ENCODE measurements at regions not wholly inside any gene's neighbourhood (a gene's known extent, or its start where the extent isn't known, plus 50 kb on each side); places are given as distances from the start of the nearest gene placed in this dataset.

DNA sequence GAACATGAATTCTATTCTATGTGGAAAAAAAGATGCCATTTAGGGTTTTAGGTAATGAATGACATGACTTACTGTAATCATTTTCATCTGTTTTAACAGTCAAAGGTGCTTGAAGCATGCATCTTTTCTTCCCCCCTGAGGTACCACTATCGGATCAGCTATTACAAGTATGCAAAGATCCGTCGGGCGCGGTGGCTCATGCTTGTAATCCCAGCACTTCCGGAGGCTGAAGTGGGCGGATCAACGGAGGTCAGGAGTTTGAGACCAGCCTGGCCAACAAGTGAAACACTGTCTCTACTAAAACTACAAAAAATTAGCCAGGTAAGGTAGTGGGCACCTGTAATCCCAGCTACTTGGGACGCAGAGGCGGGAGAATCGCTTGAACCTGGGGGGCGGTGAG is 241.3 kb downstream of the ARAP2 start:
- Mint-ChIP-seq H3K9me3 (peaks cover 0 to 6% (median 0%) of the 10 kb centered on the region in 3 donors), H3K27me3 (no peaks in the 10 kb centered on the region), H3K4me1 (no peaks in the 10 kb centered on the region), H3K4me3 (no peak overlapping the region), H3K36me3 (peaks cover 26% of the 10 kb centered on the region), H3K27ac (no peak overlapping the region)
- H3K36me3 ChIP-seq (ENCODE audit: control insufficient read depth in 2 of 2, extremely low read depth in 1 of 2, insufficient read depth in 1 of 2, low read length in 1 of 2), result no peaks in the 10 kb centered on the region
- H3K4me1 ChIP-seq (ENCODE audit: control insufficient read depth in 1 of 2, extremely low read depth in 1 of 2, insufficient read depth in 2 of 2, low read length in 2 of 2), result no peaks in the 10 kb centered on the region
- H3K27me3 ChIP-seq (replicated peaks in 1 of 2; ENCODE audit: control insufficient read depth in 2 of 2, extremely low read depth in 1 of 2, insufficient read depth in 2 of 2, low read length in 1 of 2), result no peaks in the 10 kb centered on the region
- H3K4me3 ChIP-seq (ENCODE audit: control insufficient read depth in 1 of 2, extremely low read depth in 1 of 2, low read length in 1 of 2), result no peak overlapping the region
- CTCF ChIA-PET, result no interaction called here
- WGBS (ENCODE audit: insufficient coverage), result 100% methylated on average over 9 of the region's 12 CpGs
- H3K9me3 ChIP-seq, result no peaks in the 10 kb centered on the region
- DNase-seq (no peak), ATAC-seq (replicated peaks in 1 of 4) (no peak)
- H3K27ac ChIP-seq (ENCODE audit: low read length), result no peak overlapping the region
- POLR2A ChIA-PET, result no interaction called here

DNA sequence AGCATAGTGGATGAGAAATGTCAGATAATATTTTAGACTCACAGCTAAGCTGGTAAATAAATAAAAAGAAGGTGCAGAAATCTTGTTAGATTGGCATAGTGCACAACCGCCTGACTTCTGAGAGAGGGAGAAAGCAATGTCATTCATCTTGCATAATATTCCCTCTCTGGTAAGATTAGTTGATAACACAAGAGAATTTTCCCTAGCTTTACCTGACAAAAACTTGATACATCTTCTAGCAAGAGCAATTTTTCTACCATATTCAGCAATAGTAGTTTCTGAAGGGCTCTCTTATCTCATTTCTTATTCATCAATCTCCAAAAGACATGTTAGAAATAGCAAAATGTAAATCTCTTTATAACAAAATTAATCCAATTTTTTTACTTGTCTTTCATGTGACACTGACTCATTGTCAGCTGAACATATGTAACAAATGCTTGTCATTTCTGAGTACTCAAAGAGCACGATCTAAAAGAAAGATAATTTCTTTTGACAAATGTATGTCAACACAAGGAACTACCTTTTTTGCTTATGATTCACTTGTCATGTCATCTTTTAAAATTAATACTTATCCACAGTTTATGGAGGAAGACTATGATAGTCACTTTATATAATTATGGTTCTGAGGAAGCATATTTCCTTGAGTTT is 240.0 kb downstream of the ARAP2 start:
- no peak overlapping the region for H3K27ac ChIP-seq (ENCODE audit: low read length)
- H3K4me3 Mint-ChIP-seq, result no peak overlapping the region
- POLR2A ChIA-PET, result no interaction called here
- peaks cover 29% of the 10 kb centered on the region for H3K36me3 Mint-ChIP-seq
- no peaks in the 10 kb centered on the region for H3K27me3 Mint-ChIP-seq
- H3K27ac Mint-ChIP-seq, result no peak overlapping the region
- H3K36me3 ChIP-seq (ENCODE audit: control insufficient read depth in 2 of 2, extremely low read depth in 1 of 2, insufficient read depth in 1 of 2, low read length in 1 of 2), result no peaks in the 10 kb centered on the region
- no CpG with 5 or more reads among the region's 2 CpGs for WGBS (ENCODE audit: insufficient coverage)
- H3K9me3 ChIP-seq, result no peaks in the 10 kb centered on the region
- H3K4me3 ChIP-seq (ENCODE audit: control insufficient read depth in 1 of 2, extremely low read depth in 1 of 2, low read length in 1 of 2), result no peak overlapping the region
- DNase-seq (no peak), ATAC-seq (replicated peaks in 1 of 4) (no peak)
- CTCF ChIA-PET, result no interaction called here
- no peaks in the 10 kb centered on the region for H3K4me1 Mint-ChIP-seq
- peaks cover 0 to 9% (median 2%) of the 10 kb centered on the region in 3 donors for H3K9me3 Mint-ChIP-seq
- no peaks in the 10 kb centered on the region for H3K4me1 ChIP-seq (ENCODE audit: control insufficient read depth in 1 of 2, extremely low read depth in 1 of 2, insufficient read depth in 2 of 2, low read length in 2 of 2)
- no peaks in the 10 kb centered on the region for H3K27me3 ChIP-seq (replicated peaks in 1 of 2; ENCODE audit: control insufficient read depth in 2 of 2, extremely low read depth in 1 of 2, insufficient read depth in 2 of 2, low read length in 1 of 2)

DNA sequence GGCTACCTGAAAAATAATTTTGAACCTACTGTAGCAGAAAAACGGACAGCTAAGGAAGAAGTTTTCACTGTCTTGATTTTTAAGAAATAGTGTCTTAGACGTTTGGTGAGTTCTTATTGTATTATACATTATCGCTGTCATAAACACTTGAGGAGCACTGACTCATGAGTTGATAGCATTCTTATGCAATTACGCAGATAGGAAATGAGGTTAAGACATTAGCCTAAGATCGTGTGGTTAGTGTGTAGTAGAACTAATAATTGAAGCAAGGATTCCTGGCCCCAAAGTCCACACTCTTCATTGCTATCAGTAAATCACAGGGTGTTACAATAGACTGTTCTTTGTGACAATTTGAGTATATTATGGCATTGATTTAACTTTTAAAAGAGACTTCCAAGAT is 238.1 kb downstream of the ARAP2 start:
- no peak overlapping the region for H3K4me3 ChIP-seq (ENCODE audit: control insufficient read depth in 1 of 2, extremely low read depth in 1 of 2, low read length in 1 of 2)
- no peak for ATAC-seq (replicated peaks in 1 of 4)
- no peaks in the 10 kb centered on the region for H3K27me3 ChIP-seq (replicated peaks in 1 of 2; ENCODE audit: control insufficient read depth in 2 of 2, extremely low read depth in 1 of 2, insufficient read depth in 2 of 2, low read length in 1 of 2)
- peaks cover 25% of the 10 kb centered on the region for H3K36me3 Mint-ChIP-seq
- H3K4me1 ChIP-seq (ENCODE audit: control insufficient read depth in 1 of 2, extremely low read depth in 1 of 2, insufficient read depth in 2 of 2, low read length in 2 of 2), result no peaks in the 10 kb centered on the region
- H3K27ac Mint-ChIP-seq, result no peak overlapping the region
- ChIA-PET CTCF (no interaction called here), POLR2A (no interaction called here)
- H3K36me3 ChIP-seq (ENCODE audit: control insufficient read depth in 2 of 2, extremely low read depth in 1 of 2, insufficient read depth in 1 of 2, low read length in 1 of 2), result no peaks in the 10 kb centered on the region
- H3K9me3 Mint-ChIP-seq, result peaks cover 0 to 6% (median 2%) of the 10 kb centered on the region in 3 donors
- no peaks in the 10 kb centered on the region for H3K27me3 Mint-ChIP-seq
- WGBS (ENCODE audit: insufficient coverage), result 92% methylated on average over 2 of the region's 5 CpGs
- no peaks in the 10 kb centered on the region for H3K9me3 ChIP-seq
- no peaks in the 10 kb centered on the region for H3K4me1 Mint-ChIP-seq
- no peak overlapping the region for H3K4me3 Mint-ChIP-seq
- no peak overlapping the region for H3K27ac ChIP-seq (ENCODE audit: low read length)
- DNase-seq, result no peak

DNA sequence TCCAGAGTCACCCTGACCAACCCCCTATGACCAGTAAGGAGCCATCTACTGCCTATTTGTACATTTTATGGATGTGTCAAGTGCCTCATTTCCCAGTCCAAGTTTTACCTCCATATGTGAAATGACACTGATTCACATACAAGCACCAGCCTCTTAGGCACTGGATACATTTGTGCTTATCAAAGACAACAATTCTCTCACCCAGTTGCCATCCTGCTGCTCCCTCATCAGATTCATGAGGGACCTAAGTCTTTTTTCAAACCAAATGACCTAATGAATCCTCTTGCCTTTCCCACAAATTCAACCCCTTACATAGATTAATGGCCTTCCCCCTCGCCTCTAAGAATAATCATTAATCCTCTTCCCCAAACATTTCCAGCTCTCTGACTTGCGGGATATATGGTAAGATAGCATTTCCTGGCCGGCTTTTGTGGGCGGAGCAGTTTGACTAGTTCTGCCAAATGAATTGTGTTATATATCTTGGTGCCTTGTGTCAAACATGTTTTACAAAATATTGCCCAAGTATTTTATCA is 233.9 kb downstream of the ARAP2 start:
- H3K27ac ChIP-seq (ENCODE audit: low read length), result no peak overlapping the region
- no peaks in the 10 kb centered on the region for H3K27me3 ChIP-seq (replicated peaks in 1 of 2; ENCODE audit: control insufficient read depth in 2 of 2, extremely low read depth in 1 of 2, insufficient read depth in 2 of 2, low read length in 1 of 2)
- POLR2A ChIA-PET, result no interaction called here
- Mint-ChIP-seq H3K4me3 (no peak overlapping the region), H3K36me3 (peaks cover 12% of the 10 kb centered on the region), H3K4me1 (no peaks in the 10 kb centered on the region), H3K9me3 (peaks cover 0 to 3% (median 2%) of the 10 kb centered on the region in 3 donors), H3K27me3 (no peaks in the 10 kb centered on the region), H3K27ac (no peak overlapping the region)
- DNase-seq, result no peak
- ATAC-seq (replicated peaks in 1 of 4), result no peak
- H3K36me3 ChIP-seq (ENCODE audit: control insufficient read depth in 2 of 2, extremely low read depth in 1 of 2, insufficient read depth in 1 of 2, low read length in 1 of 2), result no peaks in the 10 kb centered on the region
- H3K4me3 ChIP-seq (ENCODE audit: control insufficient read depth in 1 of 2, extremely low read depth in 1 of 2, low read length in 1 of 2), result no peak overlapping the region
- no peaks in the 10 kb centered on the region for H3K4me1 ChIP-seq (ENCODE audit: control insufficient read depth in 1 of 2, extremely low read depth in 1 of 2, insufficient read depth in 2 of 2, low read length in 2 of 2)
- no peaks in the 10 kb centered on the region for H3K9me3 ChIP-seq
- CTCF ChIA-PET, result no interaction called here
- WGBS (ENCODE audit: insufficient coverage), result no CpG with 5 or more reads among the region's 4 CpGs

DNA sequence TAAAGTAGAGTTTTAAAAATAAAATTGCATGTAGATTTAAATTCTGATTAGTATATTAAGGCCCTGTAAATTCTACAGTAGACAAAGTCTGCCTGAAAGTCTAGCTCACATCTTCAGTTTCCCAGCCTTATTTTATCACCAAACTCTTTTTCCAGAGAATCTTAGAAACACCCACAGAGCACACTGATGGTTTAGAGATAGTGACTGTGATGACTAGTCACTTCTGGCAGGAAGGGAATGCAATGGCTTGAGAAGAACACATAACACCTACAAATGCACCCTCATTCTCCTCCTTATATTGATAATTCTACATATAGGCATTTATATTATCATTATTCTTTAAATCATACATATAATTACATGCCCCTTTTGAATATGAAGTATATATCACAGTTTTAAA is 232.9 kb downstream of the ARAP2 start:
- Mint-ChIP-seq H3K27me3 (no peaks in the 10 kb centered on the region), H3K36me3 (peaks cover 9% of the 10 kb centered on the region), H3K27ac (no peak overlapping the region), H3K4me3 (no peak overlapping the region), H3K9me3 (peaks cover 0 to 3% (median 2%) of the 10 kb centered on the region in 3 donors), H3K4me1 (no peaks in the 10 kb centered on the region)
- no peak for ATAC-seq (replicated peaks in 1 of 4)
- POLR2A ChIA-PET, result no interaction called here
- Histone ChIP-seq H3K27me3 (replicated peaks in 1 of 2; ENCODE audit: control insufficient read depth in 2 of 2, extremely low read depth in 1 of 2, insufficient read depth in 2 of 2, low read length in 1 of 2) (no peaks in the 10 kb centered on the region), H3K4me1 (ENCODE audit: control insufficient read depth in 1 of 2, extremely low read depth in 1 of 2, insufficient read depth in 2 of 2, low read length in 2 of 2) (no peaks in the 10 kb centered on the region), H3K9me3 (no peaks in the 10 kb centered on the region), H3K36me3 (ENCODE audit: control insufficient read depth in 2 of 2, extremely low read depth in 1 of 2, insufficient read depth in 1 of 2, low read length in 1 of 2) (no peaks in the 10 kb centered on the region), H3K4me3 (ENCODE audit: control insufficient read depth in 1 of 2, extremely low read depth in 1 of 2, low read length in 1 of 2) (no peak overlapping the region), H3K27ac (ENCODE audit: low read length) (no peak overlapping the region)
- DNase-seq, result no peak
- CTCF ChIA-PET, result interaction anchor here in 1 of 2 donors (0.5 kb wide), 1 partner anchor 359 kb away, joined by 6 read pairs; no protein-coding TSS in a partner anchor

GRCh38 chr4:36012503-36012902 is 231.8 kb downstream of the ARAP2 start:
- H3K9me3 Mint-ChIP-seq, result peaks cover 0 to 3% (median 2%) of the 10 kb centered on the region in 3 donors
- H3K27me3 Mint-ChIP-seq, result no peaks in the 10 kb centered on the region
- CTCF ChIA-PET, result interaction anchor here in 1 of 2 donors (0.5 kb wide), 1 partner anchor 219 kb away, joined by 3 read pairs; no protein-coding TSS in a partner anchor

More at GRCh38 chr4:36012503-36012902, 231.8 kb downstream of the ARAP2 start:
- H3K27ac ChIP-seq (ENCODE audit: low read length), result no peak overlapping the region
- POLR2A ChIA-PET, result no interaction called here
- no CpG with 5 or more reads among the region's 3 CpGs for WGBS (ENCODE audit: insufficient coverage)
- H3K4me3 ChIP-seq (ENCODE audit: control insufficient read depth in 1 of 2, extremely low read depth in 1 of 2, low read length in 1 of 2), result no peak overlapping the region
- ATAC-seq (replicated peaks in 1 of 4) (no peak), DNase-seq (no peak)
- no peaks in the 10 kb centered on the region for H3K27me3 ChIP-seq (replicated peaks in 1 of 2; ENCODE audit: control insufficient read depth in 2 of 2, extremely low read depth in 1 of 2, insufficient read depth in 2 of 2, low read length in 1 of 2)
- H3K36me3 ChIP-seq (ENCODE audit: control insufficient read depth in 2 of 2, extremely low read depth in 1 of 2, insufficient read depth in 1 of 2, low read length in 1 of 2), result no peaks in the 10 kb centered on the region
- H3K4me1 ChIP-seq (ENCODE audit: control insufficient read depth in 1 of 2, extremely low read depth in 1 of 2, insufficient read depth in 2 of 2, low read length in 2 of 2), result no peaks in the 10 kb centered on the region
- Mint-ChIP-seq H3K4me1 (no peaks in the 10 kb centered on the region), H3K4me3 (no peak overlapping the region), H3K36me3 (peaks cover 9% of the 10 kb centered on the region), H3K27ac (no peak overlapping the region)
- H3K9me3 ChIP-seq, result no peaks in the 10 kb centered on the region
